T-cell (primary cell): ENCODE measurements at regions not wholly inside any gene's neighbourhood (a gene's known extent, or its start where the extent isn't known, plus 50 kb on each side); places are given as distances from the start of the nearest gene placed in this dataset.
"Not testable (repeated sequence)": the region's sequence is repeated elsewhere in the genome, so short reads cannot be mapped to it uniquely, and the experiment has no call there.

Experiments used
- ATAC-seq, 4 experiments: fragments of 200-7000 bp in 3 of 4; fragments of 150-1000 bp in 1 of 4; cut with Tn5 transposase; replicated peaks in 1 of 4; 1 replicate in 3 of 4; 2 replicates in 1 of 4; pipeline ENCODE4 v1.10.0; 2021; ENCODE audit warnings: moderate library complexity in 3 of 4, mild to moderate bottlenecking in 2 of 4, moderate number of reproducible peaks in 1 of 4
- CTCF ChIA-PET, 2 donors: fragments of 300-600 bp; sonication (Branson Sonifier 250); formaldehyde crosslinking; loops; one replicate each; lab custom pipeline; 2022; ENCODE audit warnings: antibody characterized with exemption in 2 of 2; lab: Charles Lee
- POLR2A ChIA-PET, 2 donors: fragments of 300-600 bp; sonication (Branson Sonifier 250); formaldehyde crosslinking; loops; one replicate each; lab custom pipeline; 2022; ENCODE audit warnings: antibody characterized with exemption in 2 of 2; lab: Charles Lee
- DNase-seq, 35 experiments: peaks; one replicate each; pipeline versions ENCODE4 v3.0.0 to v3.0.0-alpha.2; 2013 to 2023
- H3K27ac ChIP-seq: one replicate; pipeline ENCODE4 v1.5.1; 2013; ENCODE audit warnings: low read length
- H3K27me3 ChIP-seq, 2 experiments: replicated peaks in 1 of 2; 1 replicate in 1 of 2; 2 replicates in 1 of 2; pipeline versions ENCODE4 v1.6.1 to v1.7.0; 2013; ENCODE audit warnings: low read length in 1 of 2, mixed read lengths in 1 of 2; ENCODE audit not compliant: control insufficient read depth in 2 of 2, insufficient read depth in 2 of 2; ENCODE audit errors: extremely low read depth in 1 of 2
- H3K36me3 ChIP-seq, 2 donors: 1 replicate in 1 of 2; 2 replicates in 1 of 2; pipeline versions ENCODE4 v1.6.1 to v1.7.0; 2013; ENCODE audit warnings: low read length in 1 of 2; ENCODE audit not compliant: control insufficient read depth in 2 of 2, insufficient read depth in 1 of 2; ENCODE audit errors: extremely low read depth in 1 of 2
- H3K4me1 ChIP-seq, 2 experiments: 1 replicate in 1 of 2; 2 replicates in 1 of 2; pipeline versions ENCODE4 v1.6.1 to v1.7.0; 2013; ENCODE audit warnings: low read length in 2 of 2, mixed read lengths in 1 of 2; ENCODE audit not compliant: insufficient read depth in 2 of 2, control insufficient read depth in 1 of 2; ENCODE audit errors: extremely low read depth in 1 of 2
- H3K4me3 ChIP-seq, 2 donors: 1 replicate in 1 of 2; 2 replicates in 1 of 2; pipeline versions ENCODE4 v1.5.1 to v1.7.0; 2013; ENCODE audit warnings: mild to moderate bottlenecking in 2 of 2, low read length in 1 of 2, moderate library complexity in 1 of 2; ENCODE audit not compliant: control insufficient read depth in 1 of 2; ENCODE audit errors: extremely low read depth in 1 of 2
- H3K9me3 ChIP-seq: 2 replicates; pipeline ENCODE4 v1.7.0; 2013
- H3K27ac Mint-ChIP-seq, 2 donors: one replicate each; pipeline ENCODE4 v1.8.0; 2020 to 2021; ENCODE audit warnings: mild to moderate bottlenecking in 2 of 2, mixed read lengths in 2 of 2
- H3K27me3 Mint-ChIP-seq, 2 donors: one replicate each; pipeline ENCODE4 v1.8.0; 2021 to 2022; ENCODE audit warnings: mixed read lengths in 2 of 2
- H3K36me3 Mint-ChIP-seq: one replicate; pipeline ENCODE4 v1.8.0; 2021; ENCODE audit warnings: mixed read lengths
- H3K4me1 Mint-ChIP-seq, 3 donors: one replicate each; pipeline ENCODE4 v1.8.0; 2020 to 2022; ENCODE audit warnings: mixed read lengths in 3 of 3, mild to moderate bottlenecking in 1 of 3
- H3K4me3 Mint-ChIP-seq, 3 donors: one replicate each; pipeline ENCODE4 v1.8.0; 2020 to 2022; ENCODE audit warnings: mild to moderate bottlenecking in 3 of 3, mixed read lengths in 3 of 3, moderate library complexity in 3 of 3
- H3K9me3 Mint-ChIP-seq, 3 donors: one replicate each; pipeline ENCODE4 v1.8.0; 2020 to 2022; ENCODE audit warnings: mixed read lengths in 3 of 3
- WGBS: methylation state at CpG from one replicate; pipeline ENCODE4 v1.1.5; 2013; ENCODE audit warnings: missing lambda C conversion rate; ENCODE audit not compliant: insufficient coverage; 5-methylcytosine and 5-hydroxymethylcytosine counted together

DNA sequence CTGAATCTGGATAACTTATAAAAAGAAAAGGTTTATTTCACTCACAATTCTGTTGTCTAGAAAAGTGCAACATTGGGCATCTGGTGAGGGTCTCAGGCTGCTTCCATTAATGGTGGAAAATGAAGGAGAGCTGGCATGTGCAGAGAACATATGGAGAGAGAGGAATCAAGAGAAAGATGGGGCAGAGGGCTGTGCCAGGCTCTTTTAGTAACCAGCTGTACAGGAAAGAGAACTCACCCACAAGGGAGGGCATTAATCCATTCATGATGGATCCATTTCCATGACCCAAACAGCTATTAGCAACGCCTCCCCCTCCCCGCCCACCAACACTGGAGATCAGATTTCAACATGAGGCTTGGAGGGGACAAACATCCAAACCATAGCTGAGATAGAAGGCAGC, 61.7 kb upstream of the LYZL1 start:
- Histone ChIP-seq H3K4me1 (no peaks in the 10 kb centered on the region), H3K36me3 (no peaks in the 10 kb centered on the region), H3K27me3 (peaks cover 0 to 12% of the 10 kb centered on the region in 2 experiments), H3K9me3 (no peaks in the 10 kb centered on the region), H3K27ac (no peak overlapping the region), H3K4me3 (no peak overlapping the region)
- Mint-ChIP-seq H3K27ac (no peak overlapping the region), H3K36me3 (no peaks in the 10 kb centered on the region), H3K4me3 (no peak overlapping the region), H3K27me3 (peaks cover 18 to 27% of the 10 kb centered on the region in 2 donors), H3K9me3 (no peaks in the 10 kb centered on the region), H3K4me1 (no peaks in the 10 kb centered on the region)
- no CpG with 5 or more reads among the region's 2 CpGs for WGBS
- DNase-seq, result no peak
- CTCF ChIA-PET, result no interaction called here
- no peak for ATAC-seq
- POLR2A ChIA-PET, result no interaction called here

DNA sequence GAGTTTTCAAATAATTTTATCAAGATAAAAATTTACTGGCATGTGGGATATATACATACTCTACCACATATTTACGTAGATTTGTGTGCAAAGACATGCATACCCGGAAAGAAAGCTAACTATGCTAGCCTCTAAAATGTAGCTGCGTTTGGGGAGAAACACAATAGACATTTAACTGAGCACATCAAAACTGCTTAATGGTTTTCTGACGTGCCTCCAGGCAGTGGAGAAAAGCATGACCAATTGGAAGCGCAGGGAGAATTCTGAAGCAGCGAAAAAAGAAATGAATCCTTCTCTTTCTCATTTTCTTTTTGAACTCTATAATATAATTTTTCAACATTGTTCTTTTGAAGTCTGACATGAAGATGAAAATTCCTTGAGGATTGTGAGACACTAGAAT, 60.3 kb upstream of the LYZL1 start:
- Mint-ChIP-seq H3K9me3 (no peaks in the 10 kb centered on the region), H3K4me1 (no peaks in the 10 kb centered on the region), H3K36me3 (no peaks in the 10 kb centered on the region), H3K27me3 (peaks cover 16 to 27% of the 10 kb centered on the region in 2 donors), H3K27ac (no peak overlapping the region), H3K4me3 (no peak overlapping the region)
- ATAC-seq (no peak), DNase-seq (no peak)
- Histone ChIP-seq H3K4me1 (no peaks in the 10 kb centered on the region), H3K36me3 (no peaks in the 10 kb centered on the region), H3K27me3 (peaks cover 0 to 11% of the 10 kb centered on the region in 2 experiments), H3K9me3 (no peaks in the 10 kb centered on the region), H3K27ac (no peak overlapping the region), H3K4me3 (no peak overlapping the region)
- WGBS, result no CpG with 5 or more reads among the region's 6 CpGs
- ChIA-PET POLR2A (interaction anchor here in 1 of 2 donors (0.6 kb wide), 1 partner anchor 51 kb away, joined by 3 read pairs; no protein-coding TSS in a partner anchor), CTCF (no interaction called here)

DNA sequence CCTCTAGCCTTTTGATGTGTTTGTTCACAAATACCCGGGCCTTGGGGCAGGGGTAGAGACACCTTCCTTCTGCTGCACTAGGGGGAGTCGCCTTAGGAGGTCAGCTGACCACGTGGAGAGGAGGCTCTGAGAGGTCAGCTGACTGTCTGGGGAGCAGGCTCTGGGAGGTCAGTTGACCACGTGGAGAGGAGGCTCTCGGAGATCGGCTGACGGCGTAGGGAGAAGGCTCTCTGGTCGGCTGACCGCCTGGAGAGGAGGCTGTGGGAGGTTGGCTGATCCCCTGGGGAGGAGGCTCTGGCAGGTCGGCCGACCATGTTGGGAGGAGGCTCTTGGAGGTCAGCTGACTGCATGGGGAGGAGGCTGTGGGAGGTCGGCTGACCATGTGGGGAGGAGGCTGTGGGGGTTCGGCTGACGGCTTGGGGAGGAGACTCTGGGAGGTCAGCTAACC, 59.6 kb upstream of the LYZL1 start:
- H3K27ac ChIP-seq, result no peak overlapping the region
- no peak for ATAC-seq
- no peak overlapping the region for H3K4me3 ChIP-seq
- no peaks in the 10 kb centered on the region for H3K4me1 ChIP-seq
- Mint-ChIP-seq H3K4me1 (no peaks in the 10 kb centered on the region), H3K36me3 (no peaks in the 10 kb centered on the region), H3K9me3 (no peaks in the 10 kb centered on the region), H3K4me3 (no peak overlapping the region), H3K27ac (no peak overlapping the region), H3K27me3 (peaks cover 16 to 24% of the 10 kb centered on the region in 2 donors)
- no peak for DNase-seq
- POLR2A ChIA-PET, result no interaction called here
- H3K9me3 ChIP-seq, result no peaks in the 10 kb centered on the region
- H3K36me3 ChIP-seq, result no peaks in the 10 kb centered on the region
- peaks cover 0 to 11% of the 10 kb centered on the region in 2 experiments for H3K27me3 ChIP-seq
- 74% methylated on average over 13 of the region's 15 CpGs for WGBS
- CTCF ChIA-PET, result no interaction called here

GRCh38 chr10:29236910-29237309, 52.0 kb upstream of the LYZL1 start:
- H3K27ac ChIP-seq, CTCF ChIA-PET, H3K9me3 Mint-ChIP-seq, H3K36me3 ChIP-seq, ATAC-seq, H3K9me3 ChIP-seq, POLR2A ChIA-PET, H3K4me3 Mint-ChIP-seq, H3K36me3 Mint-ChIP-seq, H3K4me1 Mint-ChIP-seq, H3K27me3 ChIP-seq, H3K27me3 Mint-ChIP-seq, H3K27ac Mint-ChIP-seq, H3K4me3 ChIP-seq, DNase-seq, H3K4me1 ChIP-seq: not testable (repeated sequence)
- WGBS, result 100% methylated on average over 8 of the region's 13 CpGs

DNA sequence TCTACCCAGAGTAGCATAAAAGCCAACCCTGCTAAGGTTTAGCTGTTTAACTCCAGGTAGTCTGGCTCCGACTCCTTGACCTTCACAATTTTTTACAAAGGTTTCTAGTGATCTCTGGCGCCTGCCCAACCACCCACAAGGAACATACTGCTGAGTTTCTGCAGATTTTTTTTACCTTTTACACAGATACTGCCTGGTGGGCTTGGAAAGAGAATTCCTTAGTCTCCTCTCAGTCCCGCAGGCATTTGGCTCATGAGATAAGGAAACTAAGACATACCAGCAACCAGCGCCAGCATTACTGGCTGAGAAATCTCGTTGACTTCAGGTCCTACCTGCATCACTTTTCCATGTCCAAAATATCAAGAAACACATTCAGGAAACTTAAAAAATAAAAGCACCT, 51.1 kb upstream of the LYZL1 start:
- Histone ChIP-seq H3K27me3 (no peaks in the 10 kb centered on the region), H3K9me3 (no peaks in the 10 kb centered on the region), H3K36me3 (no peaks in the 10 kb centered on the region), H3K4me1 (no peaks in the 10 kb centered on the region), H3K4me3 (no peak overlapping the region), H3K27ac (no peak overlapping the region)
- ChIA-PET POLR2A (no interaction called here), CTCF (no interaction called here)
- peaks cover 4 to 6% of the 10 kb centered on the region in 2 donors for H3K27me3 Mint-ChIP-seq
- no peaks in the 10 kb centered on the region for H3K9me3 Mint-ChIP-seq
- H3K27ac Mint-ChIP-seq, result no peak overlapping the region
- WGBS, result no CpG with 5 or more reads among the region's 5 CpGs
- DNase-seq (no peak), ATAC-seq (no peak)
- no peaks in the 10 kb centered on the region for H3K4me1 Mint-ChIP-seq
- no peaks in the 10 kb centered on the region for H3K36me3 Mint-ChIP-seq
- H3K4me3 Mint-ChIP-seq, result no peak overlapping the region

- Mint-ChIP-seq H3K4me1 (no peaks in the 10 kb centered on the region), H3K27ac (no peak overlapping the region), H3K36me3 (no peaks in the 10 kb centered on the region), H3K9me3 (no peaks in the 10 kb centered on the region), H3K4me3 (no peak overlapping the region), H3K27me3 (peaks cover 4 to 6% of the 10 kb centered on the region in 2 donors)
- ATAC-seq, result no peak
- Histone ChIP-seq H3K4me3 (no peak overlapping the region), H3K27me3 (no peaks in the 10 kb centered on the region), H3K27ac (no peak overlapping the region), H3K4me1 (no peaks in the 10 kb centered on the region), H3K36me3 (no peaks in the 10 kb centered on the region), H3K9me3 (no peaks in the 10 kb centered on the region)
- no CpG with 5 or more reads among the region's 3 CpGs for WGBS
- ChIA-PET POLR2A (interaction anchor here in 1 of 2 donors (0.5 kb wide), 1 partner anchor 740 kb away, joined by 3 read pairs; no protein-coding TSS in a partner anchor), CTCF (no interaction called here)
- DNase-seq, result no peak
Measured at GRCh38 chr10:29238523-29239135, 50.2 kb upstream of the LYZL1 start.
